DND-41 (cell line): ENCODE measurements at regions not wholly inside any gene's neighbourhood (a gene's known extent, or its start where the extent isn't known, plus 50 kb on each side); places are given as distances from the start of the nearest gene placed in this dataset.

Experiments
- ATAC-seq: fragments of 200-7000 bp; cut with Tn5 transposase; 3 replicates; pipeline ENCODE4 v1.9.1; 2021; ENCODE audit warnings: low read depth; ENCODE audit not compliant: insufficient read depth
- DNase-seq: peaks from one replicate; pipeline ENCODE4 v3.0.0-alpha.2; 2020
- H2AFZ ChIP-seq: 2 replicates; pipeline ENCODE4 v1.6.0; 2012; ENCODE audit warnings: low read depth, low read length
- H3K27ac ChIP-seq: 2 replicates; pipeline ENCODE4 v1.5.1; 2012; ENCODE audit warnings: low read length, inconsistent platforms
- H3K27me3 ChIP-seq: fragments of 200-600 bp; sonication (generic); 2 replicates; pipeline ENCODE4 v1.6.0; 2012; ENCODE audit warnings: low read length, mild to moderate bottlenecking, inconsistent platforms; ENCODE audit not compliant: insufficient read depth, poor library complexity
- H3K36me3 ChIP-seq: 2 replicates; pipeline ENCODE4 v1.5.1; 2012; ENCODE audit warnings: low read length, inconsistent platforms; ENCODE audit not compliant: insufficient read depth
- H3K4me1 ChIP-seq: 2 replicates; pipeline ENCODE4 v1.5.1; 2012; ENCODE audit warnings: mild to moderate bottlenecking, low read length; ENCODE audit not compliant: insufficient read depth
- H3K4me2 ChIP-seq: 2 replicates; pipeline ENCODE4 v1.6.0; 2012; ENCODE audit warnings: mild to moderate bottlenecking, moderate library complexity, low read length, inconsistent platforms; ENCODE audit not compliant: insufficient read depth
- H3K4me3 ChIP-seq, 2 experiments: fragments of 200-600 bp in 1 of 2; shearing (Covaris generic) in 1 of 2; 2 replicates each; pipeline ENCODE4 v1.5.1; 2012 to 2016; ENCODE audit warnings: inconsistent platforms in 2 of 2, low read length in 2 of 2, mild to moderate bottlenecking in 2 of 2, low read depth in 1 of 2, moderate library complexity in 1 of 2
- H3K79me2 ChIP-seq: 2 replicates; pipeline ENCODE4 v1.6.0; 2012; ENCODE audit warnings: low read length, inconsistent platforms; ENCODE audit not compliant: insufficient read depth
- H3K9ac ChIP-seq: 2 replicates; pipeline ENCODE4 v1.6.0; 2012; ENCODE audit warnings: low read depth, mild to moderate bottlenecking, inconsistent platforms, low read length, moderate library complexity
- H3K9me3 ChIP-seq: 2 replicates; pipeline ENCODE4 v1.5.1; 2012; ENCODE audit warnings: low read length, moderate library complexity, mild to moderate bottlenecking, inconsistent platforms; ENCODE audit not compliant: insufficient read depth, severe bottlenecking
- H4K20me1 ChIP-seq: 2 replicates; pipeline ENCODE4 v1.6.0; 2012; ENCODE audit warnings: low read length; ENCODE audit not compliant: insufficient read depth
- EZH2 ChIP-seq: IDR thresholded peaks from 3 replicates; pipeline ENCODE4 v1.6.1; 2012; ENCODE audit warnings: borderline replicate concordance, low read depth, mild to moderate bottlenecking, moderate library complexity, low read length, inconsistent platforms; ENCODE audit not compliant: severe bottlenecking
- TF ChIP-seq, protein P1 (sequence below): IDR thresholded peaks from 2 replicates; pipeline ENCODE4 v1.5.1; 2012; ENCODE audit warnings: borderline replicate concordance, low read length, moderate library complexity, mild to moderate bottlenecking; ENCODE audit not compliant: poor library complexity, severe bottlenecking; ENCODE audit errors: extremely low read depth

DNA sequence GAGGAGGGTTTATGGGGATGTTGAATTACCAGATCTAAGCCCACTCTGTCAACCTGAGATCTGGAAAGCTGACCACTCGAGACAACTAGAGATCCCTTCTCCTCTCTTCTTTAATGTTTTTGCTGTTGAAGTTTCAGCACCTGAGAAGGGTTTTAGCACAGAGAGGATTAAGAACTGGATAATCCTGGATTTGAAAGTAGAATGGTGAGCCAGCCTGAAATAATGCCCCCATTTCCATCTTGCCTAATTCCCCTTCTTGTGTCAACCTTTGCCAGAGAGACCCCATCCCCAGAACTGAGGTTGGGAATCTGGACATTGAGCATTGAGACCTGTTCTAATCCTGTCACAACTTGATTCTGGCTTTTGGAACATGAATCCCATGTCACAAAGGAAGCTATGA is 87.8 kb upstream of the RFLNA start:
- Histone ChIP-seq H3K9me3 (no peaks in the 10 kb centered on the region), H3K27ac (no peak overlapping the region), H3K79me2 (no peaks in the 10 kb centered on the region), H3K27me3 (no peaks in the 10 kb centered on the region), H3K4me3 (no peak overlapping the region), H4K20me1 (no peaks in the 10 kb centered on the region), H3K9ac (no peak overlapping the region), H2AFZ (no peak overlapping the region), H3K4me1 (no peaks in the 10 kb centered on the region), H3K4me2 (no peak overlapping the region), H3K36me3 (no peaks in the 10 kb centered on the region)
- DNase-seq: no peak
- TF ChIP-seq, protein P1, sequence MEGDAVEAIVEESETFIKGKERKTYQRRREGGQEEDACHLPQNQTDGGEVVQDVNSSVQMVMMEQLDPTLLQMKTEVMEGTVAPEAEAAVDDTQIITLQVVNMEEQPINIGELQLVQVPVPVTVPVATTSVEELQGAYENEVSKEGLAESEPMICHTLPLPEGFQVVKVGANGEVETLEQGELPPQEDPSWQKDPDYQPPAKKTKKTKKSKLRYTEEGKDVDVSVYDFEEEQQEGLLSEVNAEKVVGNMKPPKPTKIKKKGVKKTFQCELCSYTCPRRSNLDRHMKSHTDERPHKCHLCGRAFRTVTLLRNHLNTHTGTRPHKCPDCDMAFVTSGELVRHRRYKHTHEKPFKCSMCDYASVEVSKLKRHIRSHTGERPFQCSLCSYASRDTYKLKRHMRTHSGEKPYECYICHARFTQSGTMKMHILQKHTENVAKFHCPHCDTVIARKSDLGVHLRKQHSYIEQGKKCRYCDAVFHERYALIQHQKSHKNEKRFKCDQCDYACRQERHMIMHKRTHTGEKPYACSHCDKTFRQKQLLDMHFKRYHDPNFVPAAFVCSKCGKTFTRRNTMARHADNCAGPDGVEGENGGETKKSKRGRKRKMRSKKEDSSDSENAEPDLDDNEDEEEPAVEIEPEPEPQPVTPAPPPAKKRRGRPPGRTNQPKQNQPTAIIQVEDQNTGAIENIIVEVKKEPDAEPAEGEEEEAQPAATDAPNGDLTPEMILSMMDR: no peak
- TF ChIP-seq EZH2: no peak
- ATAC-seq: no peak

DNA sequence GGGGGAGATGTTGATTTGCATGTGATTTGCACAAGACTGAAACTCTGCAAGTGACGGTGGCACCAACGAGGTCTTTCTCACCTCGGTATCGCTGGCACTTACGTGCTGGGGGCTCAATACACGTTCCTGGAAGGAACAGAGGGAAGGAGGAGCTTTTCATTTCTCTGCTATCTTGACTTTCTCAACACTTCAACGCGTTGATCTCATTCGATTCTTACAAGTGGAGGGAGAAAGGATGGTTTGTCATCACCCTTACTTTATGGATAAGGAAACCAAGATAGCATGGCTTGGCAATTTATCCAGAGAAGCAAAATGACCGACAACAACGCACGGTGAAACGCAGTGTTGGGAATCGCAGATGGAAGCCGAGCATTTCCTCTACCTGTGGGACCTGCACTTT is 87.3 kb upstream of the RFLNA start:
- no peaks in the 10 kb centered on the region for H3K27me3 ChIP-seq
- no peaks in the 10 kb centered on the region for H4K20me1 ChIP-seq
- no peak overlapping the region for H3K9ac ChIP-seq
- H3K9me3 ChIP-seq: no peaks in the 10 kb centered on the region
- no peak overlapping the region for H2AFZ ChIP-seq
- H3K79me2 ChIP-seq: no peaks in the 10 kb centered on the region
- no peak overlapping the region for H3K4me3 ChIP-seq
- no peak overlapping the region for H3K27ac ChIP-seq
- no peak for DNase-seq
- H3K36me3 ChIP-seq: no peaks in the 10 kb centered on the region
- no peak overlapping the region for H3K4me2 ChIP-seq
- no peak for ATAC-seq
- no peaks in the 10 kb centered on the region for H3K4me1 ChIP-seq
- TF ChIP-seq, protein P1: no peak
- no peak for TF ChIP-seq EZH2

DNA sequence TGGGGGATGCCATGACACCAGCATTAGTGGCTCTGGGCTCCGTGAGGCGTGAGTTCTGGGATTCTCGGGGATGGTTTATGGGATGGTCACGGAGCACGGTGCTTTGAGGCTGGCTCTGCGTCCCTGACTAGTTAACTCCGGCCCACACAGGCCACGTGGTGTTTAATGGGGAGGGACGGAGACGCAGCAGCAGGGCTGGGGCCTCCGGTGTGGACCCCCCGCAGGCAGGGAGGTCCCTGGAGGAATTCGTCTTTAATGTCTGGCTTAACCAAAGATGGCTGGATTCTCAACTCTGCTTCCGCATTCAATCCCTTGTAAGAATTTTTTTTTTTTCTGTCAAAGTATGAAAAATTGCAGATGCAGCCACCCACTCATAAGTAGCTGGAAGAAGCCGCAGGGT is 86.4 kb upstream of the RFLNA start:
- DNase-seq (no peak), ATAC-seq (no peak)
- Histone ChIP-seq H3K9me3 (no peaks in the 10 kb centered on the region), H3K27ac (no peak overlapping the region), H3K9ac (no peak overlapping the region), H4K20me1 (no peaks in the 10 kb centered on the region), H3K4me3 (no peak overlapping the region), H3K79me2 (no peaks in the 10 kb centered on the region), H3K36me3 (no peaks in the 10 kb centered on the region), H3K27me3 (no peaks in the 10 kb centered on the region), H3K4me2 (no peak overlapping the region), H2AFZ (no peak overlapping the region), H3K4me1 (no peaks in the 10 kb centered on the region)
- TF ChIP-seq EZH2: no peak
- TF ChIP-seq, protein P1: no peak
